RWPE2 (cell line): ENCODE measurements at regions not wholly inside any gene's neighbourhood (a gene's known extent, or its start where the extent isn't known, plus 50 kb on each side); places are given as distances from the start of the nearest gene placed in this dataset.

Experiments used
- ATAC-seq: fragments of 200-7000 bp; cut with Tn5 transposase; 3 replicates; pipeline ENCODE4 v1.9.1; 2021; ENCODE audit warnings: low read depth
- DNase-seq: peaks from one replicate; pipeline ENCODE4 v3.0.0-alpha.2; 2020; ENCODE audit warnings: low spot score
- H3K27ac ChIP-seq: fragments of 450-650 bp; 2 replicates; pipeline ENCODE4 v1.5.1; 2017; ENCODE audit warnings: mild to moderate bottlenecking; ENCODE audit not compliant: poor library complexity, severe bottlenecking
- H3K27me3 ChIP-seq: fragments of 250-450 bp; sonication (Bioruptor Pico); 2 replicates; pipeline ENCODE4 v1.5.1; 2021; ENCODE audit warnings: mild to moderate bottlenecking, moderate library complexity; ENCODE audit not compliant: insufficient read depth, poor library complexity, severe bottlenecking
- H3K36me3 ChIP-seq: fragments of 250-450 bp; sonication (Bioruptor Pico); 2 replicates; pipeline ENCODE4 v1.5.1; 2020; ENCODE audit warnings: low read depth, mild to moderate bottlenecking, moderate library complexity
- H3K4me1 ChIP-seq: fragments of 250-450 bp; sonication (Bioruptor Pico); 2 replicates; pipeline ENCODE4 v1.5.1; 2021; ENCODE audit warnings: mild to moderate bottlenecking, moderate library complexity; ENCODE audit not compliant: insufficient read depth, poor library complexity, severe bottlenecking
- H3K4me3 ChIP-seq: fragments of 250-450 bp; sonication (Bioruptor Pico); 2 replicates; pipeline ENCODE4 v1.5.1; 2021; ENCODE audit warnings: mild to moderate bottlenecking, moderate library complexity; ENCODE audit not compliant: severe bottlenecking
- H3K9me3 ChIP-seq: fragments of 250-450 bp; sonication (Bioruptor Pico); 2 replicates; pipeline ENCODE4 v1.5.1; 2021; ENCODE audit warnings: mild to moderate bottlenecking, moderate library complexity; ENCODE audit not compliant: severe bottlenecking
- CTCF ChIP-seq: fragments of 450-650 bp; IDR thresholded peaks from one replicate; pipeline ENCODE4 v1.5.1; 2017; ENCODE audit warnings: mild to moderate bottlenecking, moderate library complexity; ENCODE audit not compliant: poor library complexity, severe bottlenecking

DNA sequence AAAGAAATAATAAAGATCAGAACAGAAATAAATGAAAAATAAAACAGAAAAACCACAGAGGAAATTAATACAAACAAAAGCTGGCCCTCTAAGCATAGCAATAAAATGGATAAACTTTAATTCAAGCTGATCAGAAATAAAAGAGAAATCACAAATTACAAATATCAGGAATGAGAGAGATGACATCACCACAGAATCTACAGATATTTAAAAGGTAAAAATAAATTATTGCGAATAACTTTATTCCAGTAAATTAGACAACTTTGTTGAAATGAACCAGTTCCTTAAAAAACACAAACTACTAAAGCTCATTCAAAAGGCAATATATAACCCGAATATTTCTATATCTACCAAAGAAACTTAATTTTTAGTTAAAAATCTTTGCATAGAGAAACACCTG lies 131.7 kb downstream of the PPP1R3A start:
- Histone ChIP-seq H3K36me3 (no peaks in the 10 kb centered on the region), H3K4me3 (no peak overlapping the region), H3K9me3 (no peaks in the 10 kb centered on the region), H3K4me1 (no peaks in the 10 kb centered on the region), H3K27ac (no peak overlapping the region), H3K27me3 (no peaks in the 10 kb centered on the region)
- ATAC-seq (no peak), DNase-seq (no peak)
- no peak for TF ChIP-seq CTCF

DNA sequence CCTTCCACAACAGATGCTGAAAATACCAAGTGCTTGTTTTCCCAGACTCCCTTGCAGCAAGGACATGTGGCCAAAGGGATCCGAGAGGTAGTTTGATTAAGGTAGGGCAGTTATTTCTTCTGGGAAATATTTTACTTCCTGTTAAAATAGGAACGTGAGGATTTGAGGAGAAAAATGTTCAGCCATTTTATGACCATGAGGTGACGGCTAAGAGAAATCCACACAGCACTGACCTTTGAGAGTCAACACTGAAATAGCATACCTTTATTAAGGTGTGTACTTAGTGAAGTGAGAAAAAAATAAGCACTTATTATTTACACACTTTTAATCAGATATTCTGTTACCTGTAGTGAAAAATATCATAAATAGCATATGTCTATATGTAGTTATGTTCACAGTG lies 133.9 kb downstream of the PPP1R3A start:
- DNase-seq (no peak), ATAC-seq (no peak)
- no peak overlapping the region for H3K27ac ChIP-seq
- no peak for TF ChIP-seq CTCF
- H3K36me3 ChIP-seq: no peaks in the 10 kb centered on the region
- H3K9me3 ChIP-seq: no peaks in the 10 kb centered on the region
- H3K4me1 ChIP-seq: no peaks in the 10 kb centered on the region
- no peak overlapping the region for H3K4me3 ChIP-seq
- H3K27me3 ChIP-seq: no peaks in the 10 kb centered on the region

GRCh38 chr7:113784316-113784715 lies 134.5 kb downstream of the PPP1R3A start:
- no peak for ATAC-seq
- TF ChIP-seq CTCF: no peak
- H3K4me1 ChIP-seq: no peaks in the 10 kb centered on the region
- no peak for DNase-seq
- H3K27ac ChIP-seq: no peak overlapping the region
- no peak overlapping the region for H3K4me3 ChIP-seq
- H3K36me3 ChIP-seq: no peaks in the 10 kb centered on the region
- H3K27me3 ChIP-seq: no peaks in the 10 kb centered on the region
- H3K9me3 ChIP-seq: no peaks in the 10 kb centered on the region

GRCh38 chr7:113783403-113783802 lies 135.4 kb downstream of the PPP1R3A start:
- no peak overlapping the region for H3K4me3 ChIP-seq
- H3K4me1 ChIP-seq: no peaks in the 10 kb centered on the region
- no peaks in the 10 kb centered on the region for H3K27me3 ChIP-seq
- H3K36me3 ChIP-seq: no peaks in the 10 kb centered on the region
- no peaks in the 10 kb centered on the region for H3K9me3 ChIP-seq
- TF ChIP-seq CTCF: no peak
- no peak for ATAC-seq
- DNase-seq: no peak
- H3K27ac ChIP-seq: no peak overlapping the region

GRCh38 chr7:113775804-113776203 lies 143.0 kb downstream of the PPP1R3A start:
- DNase-seq: no peak
- Histone ChIP-seq H3K27me3 (no peaks in the 10 kb centered on the region), H3K27ac (no peak overlapping the region), H3K4me3 (no peak overlapping the region), H3K9me3 (no peaks in the 10 kb centered on the region), H3K4me1 (no peaks in the 10 kb centered on the region), H3K36me3 (no peaks in the 10 kb centered on the region)
- no peak for ATAC-seq
- no peak for TF ChIP-seq CTCF
